Activated naive CD4-positive, alpha-beta T cell treated with anti-CD3 and anti-CD28 coated beads for 36 hours (primary cell): ENCODE measurements at regions not wholly inside any gene's neighbourhood (a gene's known extent, or its start where the extent isn't known, plus 50 kb on each side); places are given as distances from the start of the nearest gene placed in this dataset.

Experiments
- CTCF ChIA-PET: fragments of 350-600 bp; sonication (Branson Sonifier 250); formaldehyde crosslinking; loops from one replicate; lab custom pipeline; 2021; ENCODE audit warnings: antibody characterized with exemption; lab: Charles Lee
- DNase-seq: peaks from one replicate; pipeline ENCODE4 v3.0.0-alpha.2; 2020
- H3K27ac Mint-ChIP-seq: one replicate; pipeline ENCODE4 v1.8.0; 2021; ENCODE audit warnings: mild to moderate bottlenecking, mixed read lengths
- H3K27me3 Mint-ChIP-seq: one replicate; pipeline ENCODE4 v1.8.0; 2021; ENCODE audit warnings: low read depth, mixed read lengths
- H3K36me3 Mint-ChIP-seq: one replicate; pipeline ENCODE4 v1.8.0; 2021; ENCODE audit warnings: low read depth, mixed read lengths
- H3K4me1 Mint-ChIP-seq: one replicate; pipeline ENCODE4 v1.8.0; 2021; ENCODE audit warnings: low read depth, mixed read lengths
- H3K4me3 Mint-ChIP-seq: one replicate; pipeline ENCODE4 v1.8.0; 2021; ENCODE audit warnings: mild to moderate bottlenecking, moderate library complexity, mixed read lengths
- H3K9me3 Mint-ChIP-seq: one replicate; pipeline ENCODE4 v1.8.0; 2021; ENCODE audit warnings: mixed read lengths
- intact Hi-C: fragments of 100-400 bp; cut with micrococcal nuclease; formaldehyde crosslinking; loops from one replicate; pipeline ENCODE4 v1.15.1; 2023

DNA sequence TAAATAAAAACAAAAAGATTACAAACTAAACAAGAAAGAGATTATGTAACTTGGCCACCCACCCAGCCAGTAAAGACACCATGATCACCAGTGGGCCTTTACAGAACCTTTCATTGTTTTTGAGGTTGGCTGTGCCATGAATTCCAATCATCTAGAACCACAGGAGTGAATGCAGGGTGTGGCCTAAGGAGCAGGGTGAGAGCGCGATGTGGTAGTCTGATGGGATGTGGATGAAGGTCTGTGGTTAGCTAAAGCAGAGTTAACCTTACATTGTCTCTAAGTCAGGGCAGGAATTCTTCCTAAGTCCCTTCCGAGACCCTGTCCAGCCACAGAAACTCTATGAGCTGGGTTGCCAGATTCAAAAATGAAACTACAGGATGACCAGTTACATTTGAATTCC, 54.0 kb upstream of the CDKN3 start:
- H3K27me3 Mint-ChIP-seq, result no peaks in the 10 kb centered on the region
- CTCF ChIA-PET, result interaction anchor here (0.6 kb wide), 2 partner anchors 16 to 520 kb away, joined by 3 to 4 read pairs; no protein-coding TSS in a partner anchor
- DNase-seq, result no peak
- intact Hi-C loops, result loop anchor here (10.0 kb wide), 1 partner anchor 1048 kb away; no protein-coding TSS in a partner anchor
- H3K27ac Mint-ChIP-seq, result no peak overlapping the region
- H3K4me3 Mint-ChIP-seq, result no peak overlapping the region
- no peaks in the 10 kb centered on the region for H3K9me3 Mint-ChIP-seq
- H3K36me3 Mint-ChIP-seq, result no peaks in the 10 kb centered on the region
- H3K4me1 Mint-ChIP-seq, result no peaks in the 10 kb centered on the region

DNA sequence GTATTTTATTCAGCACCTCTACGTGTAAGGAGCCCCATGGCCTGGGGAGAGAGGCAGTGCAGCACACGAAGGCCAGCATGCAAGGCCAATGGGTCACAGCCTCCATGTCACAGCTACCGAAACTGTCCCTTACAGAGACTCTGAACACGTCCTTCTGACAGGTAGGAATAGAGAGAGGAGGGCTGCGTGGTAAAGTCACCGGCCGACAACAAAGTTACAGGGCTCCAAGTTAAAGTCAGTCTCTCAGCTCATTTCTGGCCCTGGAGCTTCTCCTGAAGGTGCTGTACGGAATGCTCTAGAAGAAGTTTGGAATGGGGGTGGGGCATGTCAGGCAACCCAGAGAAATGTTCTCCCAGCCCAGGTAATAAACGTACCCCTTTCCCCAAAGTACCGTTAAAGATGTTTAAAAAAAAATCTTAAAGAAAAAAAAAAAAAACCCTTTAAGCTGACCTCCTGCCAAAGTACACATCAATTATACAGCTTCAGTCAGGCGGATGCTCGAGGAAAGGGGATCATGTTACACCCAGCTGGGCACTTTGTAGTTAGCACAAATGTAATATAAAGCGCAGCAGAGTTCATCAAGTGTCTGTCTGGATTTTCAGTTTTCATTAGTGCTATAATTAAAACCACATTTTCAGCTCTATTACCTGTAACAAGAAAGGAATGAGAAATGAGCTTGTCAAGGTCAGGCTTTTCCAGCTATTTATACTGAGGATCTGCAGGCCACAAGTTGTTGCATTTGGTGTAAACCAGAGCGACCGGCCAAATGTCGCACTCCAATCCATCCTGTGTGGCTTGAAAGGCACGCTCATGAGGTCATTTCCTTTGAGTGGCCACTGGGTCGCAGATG, 53.3 kb upstream of the CDKN3 start:
- H3K4me3 Mint-ChIP-seq, result no peak overlapping the region
- H3K4me1 Mint-ChIP-seq, result no peaks in the 10 kb centered on the region
- H3K9me3 Mint-ChIP-seq, result no peaks in the 10 kb centered on the region
- CTCF ChIA-PET, result interaction anchor here (0.5 to 0.7 kb wide), 5 partner anchors 15 to 520 kb away, joined by 3 to 4 read pairs (median 3); no protein-coding TSS in a partner anchor
- H3K27ac Mint-ChIP-seq, result no peak overlapping the region
- H3K27me3 Mint-ChIP-seq, result peaks cover 2% of the 10 kb centered on the region
- intact Hi-C loops, result loop anchor here (10.0 kb wide), 1 partner anchor 1049 kb away; no protein-coding TSS in a partner anchor
- DNase-seq, result no peak
- no peaks in the 10 kb centered on the region for H3K36me3 Mint-ChIP-seq

DNA sequence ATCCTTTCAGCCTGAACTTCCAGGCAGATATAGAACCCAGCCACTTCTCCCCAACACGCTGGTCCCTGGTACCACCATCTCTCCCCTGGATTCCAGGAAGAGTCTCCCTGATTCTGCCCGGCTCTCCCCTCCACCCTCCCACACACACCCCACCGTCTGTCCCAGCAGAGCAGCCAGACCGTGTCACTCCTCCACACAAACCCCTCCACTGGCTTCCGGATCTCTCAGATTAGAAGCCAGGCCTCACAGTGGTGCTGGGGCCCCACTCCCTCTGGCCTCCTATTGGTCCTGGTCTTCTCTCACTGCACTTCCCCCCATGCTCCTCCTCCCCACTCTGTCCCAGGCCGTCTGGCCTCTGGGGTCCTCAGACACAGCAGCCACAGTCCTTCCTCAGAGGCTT, 52.4 kb upstream of the CDKN3 start:
- H3K4me3 Mint-ChIP-seq, result no peak overlapping the region
- no peak overlapping the region for H3K27ac Mint-ChIP-seq
- no peaks in the 10 kb centered on the region for H3K36me3 Mint-ChIP-seq
- no peaks in the 10 kb centered on the region for H3K9me3 Mint-ChIP-seq
- peaks cover 7% of the 10 kb centered on the region for H3K27me3 Mint-ChIP-seq
- DNase-seq, result no peak
- intact Hi-C loops, result loop anchor here (10.0 kb wide), 1 partner anchor 1050 kb away; no protein-coding TSS in a partner anchor
- CTCF ChIA-PET, result no interaction called here
- no peaks in the 10 kb centered on the region for H3K4me1 Mint-ChIP-seq

DNA sequence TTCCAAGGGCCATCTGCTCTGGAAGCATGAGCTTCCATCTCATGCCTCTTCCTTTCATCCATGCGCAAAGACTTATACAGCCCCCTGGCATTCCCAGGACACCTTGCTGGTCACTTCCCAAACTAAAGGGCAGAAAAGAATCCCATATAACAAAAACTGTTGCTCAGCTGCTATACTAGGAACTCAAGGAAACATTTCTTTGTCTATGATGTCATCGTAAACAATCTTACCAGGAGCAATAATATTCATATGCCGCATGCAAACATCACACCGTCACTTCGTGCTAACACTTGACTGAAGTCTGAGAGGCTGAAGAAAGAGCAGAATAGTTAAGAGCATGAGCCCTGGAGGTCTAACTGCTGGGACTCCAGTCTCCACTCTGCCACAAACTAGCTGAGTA, 50.5 kb upstream of the CDKN3 start:
- Mint-ChIP-seq H3K27ac (no peak overlapping the region), H3K9me3 (no peaks in the 10 kb centered on the region), H3K4me1 (no peaks in the 10 kb centered on the region), H3K27me3 (peaks cover 14% of the 10 kb centered on the region), H3K36me3 (no peaks in the 10 kb centered on the region), H3K4me3 (no peak overlapping the region)
- CTCF ChIA-PET, result interaction anchor here (0.6 to 0.8 kb wide), 2 partner anchors 171 to 800 kb away, joined by 3 read pairs; no protein-coding TSS in a partner anchor
- no peak for DNase-seq
- intact Hi-C loops, result loop anchor here (10.0 kb wide), 1 partner anchor 1051 kb away; no protein-coding TSS in a partner anchor
